Muscle of arm (tissue), 1 donor: ENCODE measurements at regions not wholly inside any gene's neighbourhood (a gene's known extent, or its start where the extent isn't known, plus 50 kb on each side); places are given as distances from the start of the nearest gene placed in this dataset.

Experiments
- DNase-seq: peaks from one replicate; pipeline ENCODE4 v3.0.0-alpha.2; 2013

- no peak for DNase-seq
These were observed 111.7 kb upstream of the AKIP1 start for GRCh38 chr11:8799273-8799672.

- DNase-seq = no peak
These were observed 110.4 kb upstream of the AKIP1 start for GRCh38 chr11:8800520-8801110.

DNA sequence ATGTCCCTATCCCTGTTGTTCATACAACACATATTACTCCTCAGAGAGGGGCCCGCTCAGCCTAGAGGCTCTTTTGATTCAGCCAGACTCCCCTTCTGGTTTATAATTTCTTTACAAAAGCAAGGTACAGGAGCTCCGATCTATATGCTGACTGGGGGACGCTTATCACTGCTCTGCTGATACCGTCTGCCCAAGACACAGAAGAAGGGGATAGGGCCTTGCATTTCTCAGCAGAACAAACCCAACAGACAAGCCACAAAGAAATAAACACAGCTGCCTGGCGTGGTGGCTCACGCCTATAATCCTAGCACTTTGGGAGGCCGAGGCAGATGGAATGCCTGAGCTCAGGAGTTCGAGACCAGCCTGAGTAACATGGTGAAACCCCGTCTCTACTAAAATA, 109.9 kb upstream of the AKIP1 start:
- DNase-seq = no peak

DNA sequence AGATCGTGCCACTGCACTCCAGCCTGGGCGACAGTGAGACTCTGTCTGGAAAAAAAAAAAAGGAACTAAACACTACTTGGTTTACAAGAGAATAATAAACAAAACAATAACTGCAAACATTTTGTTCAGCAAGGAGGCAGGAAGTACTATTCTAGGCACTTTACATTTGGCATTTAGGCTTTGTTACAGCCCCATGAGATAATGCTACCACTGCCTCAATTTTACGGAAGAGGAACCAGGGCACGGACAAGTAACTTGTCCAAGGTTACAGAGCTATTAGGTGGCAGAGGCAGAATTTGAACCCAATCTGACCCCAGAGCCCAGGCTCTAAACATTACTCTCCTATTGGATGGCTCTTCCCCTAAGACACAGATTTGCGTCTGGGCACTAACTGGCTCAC, 108.7 kb upstream of the AKIP1 start:
- DNase-seq = no peak

GRCh38 chr11:8803973-8804372, 107.0 kb upstream of the AKIP1 start:
- DNase-seq = no peak

- no peak for DNase-seq
These were observed 105.7 kb upstream of the AKIP1 start for GRCh38 chr11:8805296-8805695.

DNA sequence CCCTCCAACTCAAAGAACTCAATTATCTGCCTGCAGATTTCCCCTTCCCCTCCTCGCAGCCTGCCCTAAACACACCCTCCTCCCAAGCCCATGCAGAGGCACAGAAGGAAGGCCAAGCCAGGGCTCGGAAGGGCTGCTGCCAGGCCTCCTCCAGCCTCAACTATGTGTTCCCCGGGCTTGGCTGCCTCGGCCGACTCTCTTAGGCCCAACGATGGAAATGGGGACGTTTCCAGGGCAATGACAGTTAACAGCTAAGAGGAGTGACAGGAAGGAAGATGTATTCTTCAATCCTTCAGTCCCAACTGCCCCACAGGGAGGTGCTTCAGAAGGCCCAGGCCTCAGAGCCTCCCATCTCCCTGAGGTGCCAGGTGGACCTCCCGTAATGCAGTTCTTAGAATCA, 104.0 kb upstream of the AKIP1 start:
- no peak for DNase-seq

DNA sequence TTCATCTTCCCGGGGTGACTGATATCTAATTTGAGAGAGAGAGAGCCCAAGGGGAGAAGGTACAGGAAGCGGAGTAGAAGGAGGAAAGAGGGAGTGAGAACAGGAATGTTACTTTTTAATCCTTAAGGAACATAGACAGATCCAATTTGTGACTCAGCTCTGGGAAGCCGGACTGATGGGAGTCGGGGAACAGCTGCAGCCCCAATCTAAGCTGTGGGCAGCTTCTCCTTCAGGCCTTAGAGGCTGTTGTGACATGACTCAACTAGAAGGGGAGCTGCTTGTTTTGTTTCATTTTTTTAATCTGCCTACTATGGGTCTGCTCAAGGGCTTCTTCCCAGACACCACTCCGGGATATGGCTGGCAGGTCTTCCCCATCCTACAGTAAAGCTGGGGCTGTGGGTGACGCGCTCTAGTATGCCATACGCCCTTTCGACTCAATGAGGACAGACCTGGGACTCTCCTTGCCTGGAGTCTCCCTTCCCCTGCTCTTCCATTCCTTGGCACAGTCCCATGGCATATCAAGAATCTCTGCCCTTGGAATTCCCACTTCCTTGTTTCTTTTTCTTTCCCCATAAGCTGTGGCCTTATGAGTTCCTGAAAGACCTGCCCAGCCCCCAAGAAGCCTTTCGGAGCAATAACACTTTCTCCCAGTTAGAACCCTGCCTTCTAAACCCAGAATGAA, 103.3 kb upstream of the AKIP1 start:
- DNase-seq = peak; percentile 73

DNA sequence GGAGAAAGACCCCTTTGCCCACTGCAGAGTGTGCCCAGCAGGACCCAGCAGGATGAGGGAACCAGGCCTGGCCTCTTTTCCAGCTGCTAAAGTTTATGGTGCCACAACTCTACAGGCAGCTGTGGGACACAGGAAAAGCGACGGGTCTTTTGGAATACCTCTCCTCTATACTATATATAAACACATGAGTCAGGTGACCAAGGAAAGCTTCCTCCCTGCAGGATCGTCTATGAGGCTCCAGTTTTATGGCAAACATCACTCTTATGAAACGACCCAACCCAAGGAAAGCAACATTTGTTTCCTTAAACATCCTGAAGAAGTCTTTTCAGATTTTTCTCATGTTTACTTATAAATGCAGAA, 102.8 kb upstream of the AKIP1 start:
- no peak for DNase-seq

DNA sequence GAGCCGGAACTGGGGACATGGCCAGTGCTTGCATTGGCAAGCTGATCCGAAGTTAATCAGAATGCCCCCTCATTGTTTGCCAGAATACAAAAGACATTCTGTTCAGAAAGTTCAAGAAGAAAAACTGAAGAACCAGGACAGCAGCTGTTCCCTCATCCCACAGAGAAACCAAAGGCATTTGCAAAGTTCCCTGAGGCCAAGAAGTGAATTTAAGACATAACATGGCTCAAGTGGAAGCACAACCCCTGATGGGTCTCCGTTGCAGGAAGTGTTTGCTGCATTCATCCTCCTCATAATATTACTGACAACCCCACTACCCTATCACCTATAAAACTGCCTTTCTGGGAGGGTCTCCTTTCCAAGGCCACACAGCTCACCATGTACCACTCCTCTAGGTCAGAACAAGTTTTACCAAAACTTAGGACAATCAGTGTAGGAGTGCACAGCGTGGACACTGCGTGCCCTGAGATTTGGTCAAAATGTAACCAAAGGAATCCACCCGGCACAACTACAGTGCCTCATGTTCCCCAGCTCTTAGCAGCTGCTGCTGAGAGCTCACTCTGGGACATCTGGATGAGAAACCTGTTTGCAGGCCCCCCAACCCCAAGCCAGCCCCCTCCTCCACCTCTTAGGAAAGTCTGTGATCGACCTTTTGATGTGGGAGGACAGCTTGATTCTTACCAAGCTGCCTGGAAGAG, 101.6 kb upstream of the AKIP1 start:
- no peak for DNase-seq

DNA sequence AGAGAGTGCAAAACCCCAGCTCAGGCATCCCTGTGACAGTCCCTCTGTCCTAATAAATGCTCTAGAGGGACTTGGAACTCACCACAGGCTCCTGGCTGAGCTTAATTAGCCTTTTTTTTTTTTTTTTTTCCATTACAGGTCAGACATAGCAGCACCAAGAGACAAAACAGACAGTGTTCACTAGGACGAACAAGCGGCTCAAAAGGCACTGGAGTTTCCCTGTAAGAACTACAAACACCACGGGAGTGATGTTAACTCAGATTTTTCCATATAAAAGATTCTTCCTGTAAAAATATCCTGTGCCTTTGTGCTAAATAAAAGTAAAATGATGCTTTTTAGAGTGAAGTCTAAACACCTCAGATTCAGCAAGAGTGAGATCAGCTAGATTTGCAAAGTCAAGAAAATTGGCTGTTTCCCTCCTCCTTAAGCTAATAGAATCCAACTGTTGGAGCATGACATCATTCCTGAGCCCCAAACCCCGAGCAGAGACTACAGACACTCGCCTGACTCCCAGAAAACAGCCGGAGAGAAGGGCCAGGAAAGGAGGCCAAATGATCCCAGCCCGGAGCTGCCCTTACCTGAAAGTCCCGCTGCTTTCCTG, 101.0 kb upstream of the AKIP1 start:
- DNase-seq = peak; percentile 33

DNA sequence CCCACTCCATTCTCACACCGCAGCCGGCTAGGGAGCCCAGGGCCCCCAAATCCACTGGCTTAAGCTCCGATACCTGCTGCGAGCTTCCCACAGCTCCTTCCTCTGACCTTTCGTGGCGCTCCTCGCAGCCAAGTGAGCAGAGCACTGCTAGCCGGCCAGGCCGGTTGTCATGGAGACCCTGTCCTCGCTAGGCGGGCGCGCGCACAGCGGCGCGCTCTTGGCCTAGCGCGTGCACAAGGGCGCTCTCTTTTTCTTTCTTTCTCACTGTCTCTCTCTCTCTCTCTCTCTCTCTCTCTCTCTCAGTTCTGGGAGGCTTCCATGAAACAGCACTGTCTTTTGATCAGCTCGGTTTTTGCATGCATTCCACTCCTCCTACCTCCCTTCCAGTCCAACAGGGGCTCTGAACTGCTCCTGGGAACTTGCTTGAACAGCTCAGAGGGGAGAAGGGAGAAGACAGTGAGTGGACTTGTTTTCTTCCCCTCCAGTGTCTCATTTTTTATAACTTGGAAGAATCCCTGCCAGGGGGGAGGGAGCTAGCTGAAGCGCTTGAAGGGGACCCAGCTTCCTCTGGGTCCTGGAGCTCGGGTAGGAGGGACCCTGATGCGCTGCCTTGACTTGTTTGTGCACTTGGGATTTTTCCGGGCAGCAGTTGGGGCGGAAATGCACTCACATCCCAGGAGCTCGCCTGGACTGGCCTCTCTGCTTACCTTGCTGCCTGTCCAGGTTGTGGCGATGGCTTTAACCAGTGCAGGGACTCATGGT, 100.3 kb upstream of the AKIP1 start:
- peak; percentile 93 for DNase-seq

DNA sequence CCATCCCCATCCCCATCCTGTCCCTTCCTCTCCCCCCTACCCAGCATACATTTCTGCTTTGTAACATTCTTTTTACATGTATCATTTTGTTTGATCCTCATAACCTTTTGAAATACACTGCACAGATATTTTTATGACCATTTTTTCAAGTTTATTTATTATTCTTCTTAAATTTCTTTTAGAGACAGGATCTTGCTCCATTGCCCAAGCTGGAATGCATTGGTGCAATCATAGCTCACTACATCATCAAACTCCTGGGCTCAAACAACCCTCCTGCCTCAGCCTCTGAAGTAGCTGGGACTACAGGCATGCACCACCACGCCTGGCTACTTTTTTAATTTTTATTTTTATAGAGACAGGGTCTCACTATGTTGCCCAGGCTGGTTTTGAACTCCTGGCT, 99.4 kb upstream of the AKIP1 start:
- DNase-seq = no peak

DNA sequence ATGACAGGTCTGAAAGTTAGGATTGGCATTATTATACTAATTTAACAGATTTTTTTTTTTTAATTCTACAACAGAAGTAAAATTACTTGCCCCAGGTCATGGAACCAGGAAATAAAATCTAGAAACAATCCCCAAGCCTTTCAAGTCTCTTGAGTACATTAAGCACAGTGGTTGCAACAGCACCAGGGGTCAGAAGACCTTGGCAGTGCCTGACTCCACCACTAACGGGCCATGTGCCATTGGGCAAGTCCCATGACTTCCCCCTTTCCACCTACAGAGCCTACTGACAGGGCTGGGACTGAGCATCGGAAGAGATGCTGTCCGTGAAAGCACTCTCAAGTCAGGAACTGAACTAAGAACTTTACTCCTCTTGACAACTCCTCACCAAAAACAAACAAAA, 98.6 kb upstream of the AKIP1 start:
- no peak for DNase-seq

DNA sequence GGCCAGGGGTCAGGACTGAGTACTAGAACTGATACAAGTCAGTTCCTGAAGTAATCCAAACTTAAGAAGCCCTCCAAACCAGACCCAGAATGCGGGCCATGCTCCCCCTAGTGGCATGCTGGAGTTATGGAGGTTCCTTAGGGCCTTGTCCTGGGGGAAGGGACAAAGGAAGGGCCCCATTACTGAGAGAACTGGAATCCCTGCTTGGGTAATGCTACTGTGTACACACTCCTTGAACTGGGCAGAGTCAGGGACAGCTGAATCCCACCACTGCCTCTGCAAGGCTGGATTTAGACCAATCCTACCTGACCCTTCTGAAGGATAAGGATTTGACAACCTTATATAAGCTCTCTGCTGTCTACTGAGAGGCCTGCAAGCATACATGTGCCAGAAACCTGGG, 97.3 kb upstream of the AKIP1 start:
- DNase-seq = peak; percentile 79

- no peak for DNase-seq
These were observed 96.6 kb upstream of the AKIP1 start for GRCh38 chr11:8814209-8814922.

DNA sequence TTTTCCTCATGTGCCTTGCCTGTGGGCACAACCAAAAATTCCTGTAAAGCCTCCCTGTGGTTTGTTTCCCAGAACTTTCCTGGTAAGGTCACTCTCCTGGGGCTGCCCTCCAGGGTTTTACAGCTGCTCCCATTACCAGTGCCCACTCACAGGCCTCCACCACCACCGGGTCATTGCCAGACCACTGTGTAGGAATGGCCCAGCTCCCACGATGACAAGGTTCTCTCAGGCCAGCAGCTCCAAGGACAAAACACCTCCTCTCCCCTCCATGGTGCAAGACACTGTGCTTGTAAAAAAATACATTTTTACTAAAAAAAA, 96.1 kb upstream of the AKIP1 start:
- no peak for DNase-seq

GRCh38 chr11:8818421-8818820, 92.6 kb upstream of the AKIP1 start:
- no peak for DNase-seq

DNA sequence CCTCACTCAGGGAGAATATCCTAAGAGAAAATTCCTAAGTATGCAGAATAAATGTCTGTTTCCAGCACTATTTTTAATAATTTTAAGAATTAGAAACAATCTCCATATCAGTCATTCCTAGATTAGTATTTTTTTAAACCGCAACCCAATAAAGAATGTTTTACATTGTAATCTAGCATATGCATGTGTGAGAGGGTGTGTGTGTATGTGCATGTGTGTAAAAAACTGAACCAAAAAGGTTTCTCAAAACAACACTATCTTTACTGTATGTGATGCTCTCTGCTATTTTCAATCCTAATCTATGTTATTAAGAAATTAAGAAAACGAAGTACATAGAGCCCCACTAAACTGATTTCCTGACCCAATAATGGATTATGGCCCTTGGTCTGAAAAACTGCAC, 90.6 kb upstream of the AKIP1 start:
- DNase-seq = no peak

DNA sequence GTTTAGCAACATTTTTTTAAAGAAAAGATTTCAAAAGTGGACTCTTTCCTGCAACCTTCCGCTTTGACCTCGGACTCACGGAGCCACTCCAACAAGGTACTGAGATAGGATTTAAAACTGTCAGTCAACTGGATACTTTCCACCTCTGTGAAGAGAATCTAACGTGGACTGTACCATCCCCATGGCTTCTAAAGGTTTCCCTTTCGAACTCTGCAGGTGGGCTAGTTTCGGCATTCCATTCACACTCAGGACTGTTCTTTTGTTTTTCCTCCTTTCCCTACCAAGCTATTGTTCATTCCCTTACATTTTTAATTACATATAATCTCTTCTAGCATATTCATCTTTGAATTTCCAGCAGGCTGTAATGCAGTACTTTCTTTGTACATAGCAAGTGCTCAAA, 88.5 kb upstream of the AKIP1 start:
- DNase-seq = no peak

DNA sequence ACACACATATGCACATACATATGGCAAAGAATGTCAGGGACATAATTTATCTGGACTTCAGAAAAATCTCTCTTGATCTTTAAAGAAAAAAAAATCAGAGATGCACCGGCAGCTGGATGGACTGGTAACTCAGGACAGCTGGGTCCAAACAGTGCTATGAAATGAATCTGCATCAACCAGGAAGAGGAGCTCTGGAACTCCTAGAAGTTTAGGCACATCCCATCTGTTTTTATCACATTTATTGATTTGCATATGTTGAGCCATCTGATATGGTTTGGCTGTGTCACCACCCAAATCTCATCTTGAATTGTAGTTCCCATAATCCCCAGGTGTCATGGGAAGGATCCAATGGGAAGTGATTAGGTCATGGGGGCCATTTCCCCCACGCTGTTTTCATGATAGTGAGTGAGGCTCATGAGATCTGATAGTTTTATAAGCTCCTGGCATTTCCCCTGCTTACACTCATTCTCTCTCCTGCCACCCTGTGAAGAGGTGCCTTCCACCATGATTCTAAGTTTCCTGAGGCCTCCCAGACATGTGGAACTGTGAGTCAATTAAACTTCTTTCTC, 87.7 kb upstream of the AKIP1 start:
- no peak for DNase-seq
